Spleen (tissue), 7 donors: ENCODE measurements at regions not wholly inside any gene's neighbourhood (a gene's known extent, or its start where the extent isn't known, plus 50 kb on each side); places are given as distances from the start of the nearest gene placed in this dataset.

Experiments
- POLR2A ChIP-seq, 3 donors: fragments of 450-650 bp; IDR thresholded peaks; one replicate each; pipeline ENCODE4 v1.5.1; 2017; ENCODE audit warnings: antibody characterized with exemption in 3 of 3, mild to moderate bottlenecking in 1 of 3
- TF ChIP-seq, protein P1 (sequence below), 11 experiments: fragments of 200-600 bp in 7 of 11; fragments of 450-650 bp in 4 of 11; sonication (generic) in 4 of 11; IDR thresholded peaks in 8 of 11; conservative IDR thresholded peaks in 3 of 11; 1 replicate in 7 of 11; 2 replicates in 4 of 11; pipeline versions ENCODE4 v1.4.0 to v1.8.0; 2016 to 2021; ENCODE audit warnings: antibody characterized with exemption in 11 of 11, inconsistent platforms in 4 of 11, mild to moderate bottlenecking in 1 of 11
- donor health status: DM: no; HTN: no; CAD: no; lungs with moderate emphysema.
- donor health status: DM: no; HTN: no; CAD: no.
- donor health status: DM: no; HTN: no; CAD: no.

DNA sequence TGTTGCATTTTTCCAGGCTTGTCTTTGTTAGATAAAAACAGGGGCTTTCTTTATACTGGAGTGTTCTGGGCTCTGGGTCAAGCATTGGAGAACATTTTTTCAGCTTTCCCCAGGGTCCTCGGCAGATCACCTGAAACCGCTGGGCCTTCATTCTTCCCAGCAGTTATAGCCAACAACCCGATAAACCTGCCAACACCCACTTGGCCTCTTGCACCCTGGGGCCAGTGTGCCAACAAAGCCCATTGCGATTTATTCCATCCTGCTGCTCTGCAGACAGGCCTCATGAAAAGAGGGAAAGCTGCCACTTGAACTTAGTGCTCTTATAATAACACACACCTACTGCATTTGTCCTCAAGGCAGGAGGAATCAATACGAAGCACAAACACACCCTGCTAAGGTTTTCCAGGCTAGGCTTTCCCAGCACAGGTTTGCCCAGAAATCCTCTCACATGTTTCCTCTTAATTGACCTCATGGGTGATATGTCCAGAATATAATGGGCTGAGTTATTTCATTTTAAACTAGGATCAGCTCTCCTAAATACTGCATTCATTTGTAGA, 669.3 kb downstream of the LIG4 start:
- TF ChIP-seq POLR2A (IDR thresholded peaks at IDR 0.05), result no peak
- TF ChIP-seq, protein P1, sequence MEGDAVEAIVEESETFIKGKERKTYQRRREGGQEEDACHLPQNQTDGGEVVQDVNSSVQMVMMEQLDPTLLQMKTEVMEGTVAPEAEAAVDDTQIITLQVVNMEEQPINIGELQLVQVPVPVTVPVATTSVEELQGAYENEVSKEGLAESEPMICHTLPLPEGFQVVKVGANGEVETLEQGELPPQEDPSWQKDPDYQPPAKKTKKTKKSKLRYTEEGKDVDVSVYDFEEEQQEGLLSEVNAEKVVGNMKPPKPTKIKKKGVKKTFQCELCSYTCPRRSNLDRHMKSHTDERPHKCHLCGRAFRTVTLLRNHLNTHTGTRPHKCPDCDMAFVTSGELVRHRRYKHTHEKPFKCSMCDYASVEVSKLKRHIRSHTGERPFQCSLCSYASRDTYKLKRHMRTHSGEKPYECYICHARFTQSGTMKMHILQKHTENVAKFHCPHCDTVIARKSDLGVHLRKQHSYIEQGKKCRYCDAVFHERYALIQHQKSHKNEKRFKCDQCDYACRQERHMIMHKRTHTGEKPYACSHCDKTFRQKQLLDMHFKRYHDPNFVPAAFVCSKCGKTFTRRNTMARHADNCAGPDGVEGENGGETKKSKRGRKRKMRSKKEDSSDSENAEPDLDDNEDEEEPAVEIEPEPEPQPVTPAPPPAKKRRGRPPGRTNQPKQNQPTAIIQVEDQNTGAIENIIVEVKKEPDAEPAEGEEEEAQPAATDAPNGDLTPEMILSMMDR (IDR thresholded peaks at IDR 0.05 in 8 of 11, conservative IDR thresholded peaks at IDR 0.05 in 3 of 11), result no peak
